ENCODE measurements at regions not wholly inside any gene's neighbourhood (a gene's known extent, or its start where the extent isn't known, plus 50 kb on each side); places are given as distances from the start of the nearest gene placed in this dataset.
"Not testable (repeated sequence)": the region's sequence is repeated elsewhere in the genome, so short reads cannot be mapped to it uniquely, and the experiment has no call there.

DNA sequence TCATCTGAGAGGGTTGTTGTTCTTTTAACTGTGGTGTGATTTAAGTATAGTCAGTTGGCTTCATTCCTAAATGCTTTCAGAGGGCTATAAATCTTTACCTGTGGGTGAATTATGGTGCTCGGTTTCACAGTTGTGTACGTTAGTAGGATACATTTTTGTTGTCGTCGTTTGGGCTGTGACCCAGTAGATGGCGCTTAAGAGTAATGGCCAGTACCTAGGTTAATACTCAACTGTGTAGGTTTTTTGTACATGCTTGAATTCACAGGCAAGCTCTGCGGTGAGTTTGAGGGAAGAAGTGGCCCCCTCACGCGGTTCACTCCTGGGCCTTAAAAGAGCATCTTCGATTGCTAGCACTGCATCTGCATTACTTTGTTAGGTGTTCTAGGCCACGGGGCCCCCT is 571.7 kb upstream of the TGIF2LX start:
- TF ChIP-seq, protein P1, sequence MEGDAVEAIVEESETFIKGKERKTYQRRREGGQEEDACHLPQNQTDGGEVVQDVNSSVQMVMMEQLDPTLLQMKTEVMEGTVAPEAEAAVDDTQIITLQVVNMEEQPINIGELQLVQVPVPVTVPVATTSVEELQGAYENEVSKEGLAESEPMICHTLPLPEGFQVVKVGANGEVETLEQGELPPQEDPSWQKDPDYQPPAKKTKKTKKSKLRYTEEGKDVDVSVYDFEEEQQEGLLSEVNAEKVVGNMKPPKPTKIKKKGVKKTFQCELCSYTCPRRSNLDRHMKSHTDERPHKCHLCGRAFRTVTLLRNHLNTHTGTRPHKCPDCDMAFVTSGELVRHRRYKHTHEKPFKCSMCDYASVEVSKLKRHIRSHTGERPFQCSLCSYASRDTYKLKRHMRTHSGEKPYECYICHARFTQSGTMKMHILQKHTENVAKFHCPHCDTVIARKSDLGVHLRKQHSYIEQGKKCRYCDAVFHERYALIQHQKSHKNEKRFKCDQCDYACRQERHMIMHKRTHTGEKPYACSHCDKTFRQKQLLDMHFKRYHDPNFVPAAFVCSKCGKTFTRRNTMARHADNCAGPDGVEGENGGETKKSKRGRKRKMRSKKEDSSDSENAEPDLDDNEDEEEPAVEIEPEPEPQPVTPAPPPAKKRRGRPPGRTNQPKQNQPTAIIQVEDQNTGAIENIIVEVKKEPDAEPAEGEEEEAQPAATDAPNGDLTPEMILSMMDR (IDR thresholded peaks at IDR 0.05): peak; percentile 27
- TF ChIP-seq ZFX (IDR thresholded peaks at IDR 0.05; ENCODE audit: borderline replicate concordance): not testable (repeated sequence)

Data from 22Rv1 (cell line).